Right lobe of liver (tissue), 6 donors: ENCODE measurements at regions not wholly inside any gene's neighbourhood (a gene's known extent, or its start where the extent isn't known, plus 50 kb on each side); places are given as distances from the start of the nearest gene placed in this dataset.

ENCODE experiments used
- ATAC-seq, 4 donors: fragments of 200-7000 bp; cut with Tn5 transposase; one replicate each; pipeline ENCODE4 v1.9.1; 2020; ENCODE audit warnings: mild to moderate bottlenecking in 4 of 4, moderate library complexity in 4 of 4
- DNase-seq, 3 donors: peaks; one replicate each; pipeline ENCODE4 v3.0.0-alpha.2; 2020
- H3K27ac ChIP-seq, 3 donors: fragments of 200-600 bp; one replicate each; pipeline ENCODE4 v1.8.0; 2022
- H3K27me3 ChIP-seq, 2 donors: fragments of 200-600 bp; one replicate each; pipeline ENCODE4 v1.8.0; 2022
- H3K36me3 ChIP-seq, 4 donors: fragments of 200-600 bp; sonication (generic) in 1 of 4; one replicate each; pipeline versions ENCODE4 v1.5.1 to v1.8.0; 2017 to 2022; ENCODE audit warnings: control low read depth in 1 of 4
- H3K4me1 ChIP-seq, 4 donors: fragments of 200-600 bp; sonication (generic) in 1 of 4; one replicate each; pipeline versions ENCODE4 v1.5.1 to v1.8.0; 2017 to 2022; ENCODE audit warnings: control low read depth in 1 of 4
- H3K4me3 ChIP-seq, 3 donors: fragments of 200-600 bp; one replicate each; pipeline ENCODE4 v1.8.0; 2022
- H3K9me3 ChIP-seq, 4 donors: fragments of 200-600 bp; sonication (generic) in 1 of 4; one replicate each; pipeline versions ENCODE4 v1.5.1 to v1.8.0; 2017 to 2022; ENCODE audit warnings: control low read depth in 1 of 4
- CTCF ChIP-seq, 4 donors: fragments of 200-600 bp in 3 of 4; fragments of 450-650 bp in 1 of 4; IDR thresholded peaks; one replicate each; pipeline versions ENCODE4 v1.5.1 to v1.8.0; 2016 to 2022; ENCODE audit warnings: antibody characterized with exemption in 4 of 4, mild to moderate bottlenecking in 2 of 4
- POLR2A ChIP-seq: fragments of 450-650 bp; IDR thresholded peaks from one replicate; pipeline ENCODE4 v1.6.1; 2017; ENCODE audit warnings: antibody characterized with exemption, mild to moderate bottlenecking
- WGBS: methylation state at CpG from one replicate; pipeline ENCODE4 v1.1.6; 2018; ENCODE audit warnings: low coverage, low lambda C conversion rate; ENCODE audit not compliant: insufficient coverage; ENCODE audit errors: missing lambda C conversion rate; 5-methylcytosine and 5-hydroxymethylcytosine counted together
- intact Hi-C, 2 donors: fragments of 100-400 bp; cut with DNase I; formaldehyde crosslinking; loops; one replicate each; pipeline versions ENCODE4 v1.11.2 to v1.14.1; 2022
- donor health status: DM: no; HTN: yes; CAD: no.
- donor health status: DM: no; HTN: no; CAD: no.
- donor health status: DM: no; HTN: no; CAD: no.
- donor health status: DM: no; HTN: yes; CAD: no.
- donor health status: DM: no; HTN: yes; CAD: no.

- Histone ChIP-seq H3K36me3 (no peaks in the 10 kb centered on the region), H3K4me1 (no peaks in the 10 kb centered on the region), H3K27me3 (no peaks in the 10 kb centered on the region), H3K27ac (no peak overlapping the region), H3K4me3 (no peak overlapping the region), H3K9me3 (no peaks in the 10 kb centered on the region)
- WGBS = 59% methylated on average over 2 of the region's 2 CpGs
- DNase-seq (no peak), ATAC-seq (no peak)
- TF ChIP-seq CTCF (IDR thresholded peaks at IDR 0.05) (no peak), POLR2A (no peak)
- intact Hi-C loops = no loop called here
These were observed 331.3 kb downstream of the MN1 start for GRCh38 chr22:27470169-27470772.

GRCh38 chr22:27472975-27473374 is 328.6 kb downstream of the MN1 start:
- ATAC-seq (no peak), DNase-seq (no peak)
- intact Hi-C loops = no loop called here
- Histone ChIP-seq H3K27me3 (no peaks in the 10 kb centered on the region), H3K27ac (no peak overlapping the region), H3K4me3 (no peak overlapping the region), H3K36me3 (no peaks in the 10 kb centered on the region), H3K4me1 (peaks cover 0 to 10% (median 0%) of the 10 kb centered on the region in 4 donors), H3K9me3 (no peaks in the 10 kb centered on the region)
- TF ChIP-seq POLR2A = no peak
- no peak for TF ChIP-seq CTCF (IDR thresholded peaks at IDR 0.05)
- WGBS = 17% methylated on average over 2 of the region's 4 CpGs

GRCh38 chr22:27473533-27473932 is 328.0 kb downstream of the MN1 start:
- Histone ChIP-seq H3K27ac (no peak overlapping the region), H3K4me3 (no peak overlapping the region), H3K36me3 (no peaks in the 10 kb centered on the region), H3K4me1 (peaks cover 0 to 10% (median 0%) of the 10 kb centered on the region in 4 donors), H3K9me3 (no peaks in the 10 kb centered on the region), H3K27me3 (no peaks in the 10 kb centered on the region)
- DNase-seq (no peak), ATAC-seq (no peak)
- intact Hi-C loops = no loop called here
- TF ChIP-seq POLR2A (no peak), CTCF (IDR thresholded peaks at IDR 0.05) (no peak)
- WGBS = 67% methylated on average over 2 of the region's 3 CpGs

- DNase-seq (no peak), ATAC-seq (no peak)
- WGBS = 86% methylated on average over 7 of the region's 9 CpGs
- H3K36me3 ChIP-seq = no peaks in the 10 kb centered on the region
- H3K4me3 ChIP-seq = no peak overlapping the region
- peaks cover 0 to 10% (median 0%) of the 10 kb centered on the region in 4 donors for H3K4me1 ChIP-seq
- no peak overlapping the region for H3K27ac ChIP-seq
- no peaks in the 10 kb centered on the region for H3K9me3 ChIP-seq
- no peak for TF ChIP-seq CTCF (IDR thresholded peaks at IDR 0.05)
- TF ChIP-seq POLR2A = no peak
- no peaks in the 10 kb centered on the region for H3K27me3 ChIP-seq
- intact Hi-C loops = no loop called here
These were observed 327.4 kb downstream of the MN1 start for GRCh38 chr22:27474112-27474571.
